Activated CD4-positive, alpha-beta T cell treated with anti-CD3 and anti-CD28 coated beads for 4 hours (primary cell): ENCODE measurements at regions not wholly inside any gene's neighbourhood (a gene's known extent, or its start where the extent isn't known, plus 50 kb on each side); places are given as distances from the start of the nearest gene placed in this dataset.
"Not testable (repeated sequence)": the region's sequence is repeated elsewhere in the genome, so short reads cannot be mapped to it uniquely, and the experiment has no call there.

Experiments
- DNase-seq, 2 donors: peaks; one replicate each; pipeline ENCODE4 v3.0.0-alpha.2; 2020

GRCh38 chr1:98325646-98326440, 335.7 kb upstream of the SNX7 start:
- no peak for DNase-seq

- no peak for DNase-seq
Observed at GRCh38 chr1:98323906-98324358, 337.6 kb upstream of the SNX7 start.

DNA sequence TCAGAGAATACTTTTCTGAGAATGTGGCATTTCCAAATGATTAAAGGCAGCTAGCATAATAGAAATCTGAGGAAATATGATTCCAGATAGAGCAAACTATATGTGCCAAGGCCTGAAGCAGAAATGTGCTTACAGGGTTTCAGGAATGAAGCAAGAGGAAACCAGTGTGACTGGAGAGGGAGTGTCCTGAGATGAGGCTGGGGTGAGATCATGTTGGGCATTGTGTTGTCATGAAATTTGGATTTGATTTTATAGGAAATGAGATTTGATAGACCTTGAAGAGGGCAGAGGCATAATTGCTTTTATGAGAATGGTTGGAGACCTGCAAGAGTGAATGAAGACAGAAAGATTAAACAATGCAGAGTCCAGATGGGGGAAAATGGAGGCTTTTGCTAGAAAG, 338.1 kb upstream of the SNX7 start:
- DNase-seq: no peak

DNA sequence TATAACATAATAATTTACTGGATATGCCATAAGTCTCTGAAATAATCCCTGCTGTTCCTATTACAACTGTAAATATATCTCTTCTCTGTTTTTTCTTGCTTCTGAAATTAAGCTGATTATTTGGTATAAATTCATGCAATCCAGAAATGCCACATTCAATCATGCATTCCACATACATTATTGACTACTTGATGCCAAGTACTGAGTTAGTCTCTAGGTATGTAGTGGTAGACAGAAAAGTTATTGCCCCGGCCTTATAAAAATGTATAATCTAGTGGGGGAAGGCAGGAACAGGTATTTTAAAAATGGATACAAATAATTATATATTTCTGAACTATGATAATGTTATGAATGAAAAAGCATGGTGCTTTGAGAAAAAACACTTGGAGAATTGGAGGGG, 338.6 kb upstream of the SNX7 start:
- DNase-seq: no peak

DNA sequence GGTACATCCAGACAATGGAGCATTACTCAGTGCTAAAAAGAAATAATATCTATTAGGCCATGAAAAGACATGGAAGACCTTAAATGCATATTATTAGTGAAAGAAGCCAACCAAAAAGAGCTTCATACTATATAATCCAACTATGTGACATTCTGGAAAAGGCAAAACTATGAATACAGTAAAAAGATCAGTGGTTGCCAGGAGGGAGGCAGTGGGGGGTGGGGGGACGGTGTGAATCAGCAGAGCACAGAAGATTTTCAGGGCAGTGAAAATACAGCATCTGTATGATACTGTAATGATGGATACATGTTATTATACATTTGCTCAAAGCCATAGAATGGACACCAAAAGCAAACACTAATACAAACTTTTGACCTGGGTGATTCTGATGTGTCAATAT, 339.4 kb upstream of the SNX7 start:
- no peak for DNase-seq

DNA sequence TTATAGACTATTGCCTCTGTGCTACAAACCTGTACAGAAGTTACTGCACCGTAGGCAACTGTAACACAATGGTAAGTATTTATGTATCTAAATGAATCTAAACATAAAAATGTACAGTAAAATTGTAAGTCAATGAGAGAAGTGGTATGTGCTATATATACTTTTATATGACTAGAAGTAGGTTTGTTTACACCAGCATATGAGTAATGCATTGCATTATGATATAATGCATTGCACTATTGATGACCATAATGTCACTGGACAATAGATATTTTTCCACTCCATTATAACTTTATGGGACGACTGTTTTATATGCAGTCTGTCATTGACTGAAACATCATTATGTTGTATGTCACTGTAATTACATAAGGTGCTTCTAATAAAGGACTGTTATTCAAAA, 340.3 kb upstream of the SNX7 start:
- DNase-seq: no peak

DNA sequence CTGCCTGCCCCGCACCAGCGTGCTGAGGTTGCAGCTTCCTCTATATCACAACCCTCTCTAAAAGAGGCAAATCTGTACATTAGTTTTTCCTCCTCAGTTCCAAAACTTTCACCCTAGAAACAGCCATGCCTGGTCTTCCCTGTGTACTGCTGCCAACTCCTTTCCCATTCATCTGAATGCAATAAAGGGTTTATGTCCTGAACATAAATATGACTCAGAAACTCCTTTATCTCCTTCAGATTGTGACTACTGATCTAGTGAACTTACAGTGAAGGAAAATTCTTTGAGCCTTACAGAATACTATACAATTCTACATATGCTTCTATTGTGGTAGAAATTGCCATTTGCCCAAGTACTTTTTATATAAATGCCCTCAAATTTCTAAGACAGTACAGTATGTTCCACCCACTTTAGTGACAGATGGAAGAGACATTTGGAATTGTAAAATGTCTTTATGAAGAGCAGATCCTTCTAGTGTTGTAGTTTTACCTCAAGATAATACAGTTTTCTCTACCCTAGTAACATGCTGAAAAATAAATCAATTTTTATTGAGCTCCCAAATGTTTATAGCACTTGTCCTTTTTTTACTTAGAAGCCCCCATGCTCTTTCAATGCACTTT, 345.1 kb upstream of the SNX7 start:
- DNase-seq: no peak

- no peak for DNase-seq
Observed at GRCh38 chr1:98315309-98315708, 346.2 kb upstream of the SNX7 start.

GRCh38 chr1:98314601-98315000, 346.9 kb upstream of the SNX7 start:
- no peak for DNase-seq

- DNase-seq: no peak
Observed at GRCh38 chr1:98306517-98307089, 354.9 kb upstream of the SNX7 start.

- no peak for DNase-seq
Observed at GRCh38 chr1:98305362-98305761, 356.2 kb upstream of the SNX7 start.

GRCh38 chr1:98304888-98305287, 356.6 kb upstream of the SNX7 start:
- DNase-seq: no peak

DNA sequence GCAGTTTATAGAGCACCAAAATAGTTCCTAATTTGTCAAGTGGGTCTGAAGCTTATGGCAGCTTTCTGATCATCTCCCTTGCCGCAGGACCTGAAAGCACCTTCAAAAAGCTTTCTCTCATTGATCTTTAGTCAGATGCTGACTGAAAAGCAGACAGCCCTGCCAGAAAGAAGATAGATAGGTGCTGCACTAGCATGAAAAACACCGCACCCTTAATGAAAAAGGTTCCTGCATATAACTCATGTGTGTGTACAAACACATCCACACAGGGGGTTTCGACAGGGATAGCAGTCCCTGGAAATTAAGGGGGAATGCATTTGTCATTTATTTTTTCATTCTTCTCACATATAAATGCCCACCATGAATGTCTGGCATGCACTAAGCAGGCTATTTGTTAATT, 361.7 kb upstream of the SNX7 start:
- no peak for DNase-seq

DNA sequence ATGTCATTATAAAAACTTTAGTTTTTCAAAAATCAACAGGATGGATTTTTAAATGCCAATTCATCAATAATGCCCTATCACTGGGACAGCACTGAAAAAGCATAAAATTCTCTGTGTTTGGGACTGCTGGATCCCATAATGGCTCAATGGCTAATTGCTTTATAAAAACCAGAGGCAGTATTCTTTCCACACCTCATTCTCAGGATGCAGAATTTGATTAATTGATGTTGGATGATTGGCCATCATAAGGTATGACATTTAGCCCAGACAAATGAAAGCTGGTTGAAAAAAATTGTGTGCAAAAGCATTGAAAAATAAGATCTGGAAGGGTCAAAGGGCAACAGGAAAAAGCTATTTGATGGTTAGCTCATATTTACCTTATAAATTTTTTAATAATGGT, 362.2 kb upstream of the SNX7 start:
- DNase-seq: no peak

DNA sequence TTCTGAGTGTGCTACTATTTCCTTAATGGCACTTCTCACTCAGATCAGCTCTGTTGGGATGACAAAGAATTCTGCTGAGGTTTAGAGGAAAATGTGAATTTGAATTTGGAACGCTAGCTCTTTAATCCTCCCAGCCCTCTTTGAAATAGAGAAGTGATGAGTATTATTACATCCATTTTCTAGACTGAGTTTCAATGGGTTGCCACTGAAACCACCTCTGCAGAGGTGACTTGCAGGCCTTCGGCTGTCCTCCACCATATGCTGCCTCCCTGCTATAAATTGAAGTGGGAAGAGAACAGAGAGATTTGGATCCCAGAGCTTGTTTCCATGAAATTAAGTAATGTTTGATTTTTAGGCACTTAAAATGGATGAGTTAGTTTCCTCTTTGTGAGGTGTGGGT, 363.2 kb upstream of the SNX7 start:
- no peak for DNase-seq

DNA sequence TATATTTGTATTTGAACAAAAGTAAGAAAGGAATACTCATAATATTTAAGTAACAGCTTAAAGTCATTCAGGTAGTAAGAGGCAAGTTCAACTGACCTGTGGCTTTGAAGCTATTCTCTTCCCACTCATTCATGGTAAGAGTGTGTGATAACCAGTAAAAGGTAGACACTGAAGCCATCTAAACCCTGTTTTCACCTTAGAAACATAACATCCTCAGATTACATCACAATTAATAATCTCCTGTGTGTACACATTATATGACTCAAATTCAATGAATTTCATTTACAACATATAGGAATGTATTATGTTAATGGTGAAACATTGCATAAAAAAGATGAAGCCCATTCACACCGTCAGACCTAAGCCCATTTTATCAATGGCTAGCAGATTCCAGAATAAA, 364.8 kb upstream of the SNX7 start:
- no peak for DNase-seq

DNA sequence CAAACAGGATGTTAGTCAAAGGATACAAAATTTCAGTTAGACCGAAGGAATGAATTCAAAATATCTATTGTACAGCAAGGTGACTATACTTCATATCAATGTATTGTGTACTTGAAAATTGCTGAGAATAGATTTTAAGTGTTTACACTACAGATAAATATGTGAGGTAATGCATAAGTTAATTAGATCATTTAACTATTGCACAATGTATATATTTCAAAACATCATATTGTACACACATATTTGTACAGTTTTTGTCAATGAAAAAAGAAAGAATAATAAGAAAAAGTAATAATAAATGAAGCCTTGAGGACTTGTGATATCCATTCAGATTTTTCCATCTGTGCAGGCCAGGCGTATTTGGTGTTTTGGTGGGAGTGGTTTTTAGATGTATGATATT, 367.4 kb upstream of the SNX7 start:
- no peak for DNase-seq

- no peak for DNase-seq
Observed at GRCh38 chr1:98292994-98293393, 368.5 kb upstream of the SNX7 start.

GRCh38 chr1:98289311-98289710, 368.5 kb upstream of the DPYD start:
- DNase-seq: no peak

DNA sequence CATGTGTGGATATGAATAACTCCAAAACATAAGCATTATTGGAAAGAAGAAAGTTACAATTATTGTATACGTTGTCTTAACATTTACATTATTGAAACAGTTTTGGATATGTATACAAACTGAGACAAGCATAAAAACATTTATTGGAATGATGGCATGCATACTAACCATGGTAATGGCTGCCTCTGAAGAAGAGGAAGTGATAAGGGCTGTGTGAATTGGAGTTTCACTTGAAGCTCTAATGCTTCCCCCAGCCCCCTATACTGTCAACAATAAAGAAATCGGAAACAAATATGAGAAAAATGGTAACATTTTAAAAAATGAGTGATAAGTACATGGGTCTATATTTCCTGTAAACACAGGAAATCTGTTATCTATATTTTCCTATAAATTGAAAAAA, 367.7 kb upstream of the DPYD start:
- no peak for DNase-seq

- DNase-seq: no peak
Observed at GRCh38 chr1:98287626-98288025, 366.8 kb upstream of the DPYD start.

DNA sequence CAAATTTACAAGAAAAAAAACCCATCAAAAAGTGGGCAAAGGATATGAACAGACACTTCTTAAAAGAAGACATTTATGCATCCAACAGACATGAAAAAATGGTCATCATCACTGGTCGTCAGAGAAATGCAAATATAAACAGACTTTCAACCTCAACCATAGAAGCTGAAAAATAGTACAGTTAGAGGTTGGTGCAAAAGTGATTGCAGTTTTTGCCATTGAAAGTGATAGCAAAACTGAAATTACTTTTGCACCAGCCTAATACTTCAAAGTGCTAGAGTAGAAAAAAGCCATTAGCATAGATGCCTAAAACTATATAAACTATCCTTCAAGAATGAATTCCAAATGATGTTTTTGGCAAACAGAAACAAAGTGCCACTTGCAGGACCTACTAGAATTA, 365.8 kb upstream of the DPYD start:
- DNase-seq: no peak

GRCh38 chr1:98285286-98285685, 364.5 kb upstream of the DPYD start:
- DNase-seq: not testable (repeated sequence)

- DNase-seq: no peak
Observed at GRCh38 chr1:98280049-98280448, 359.2 kb upstream of the DPYD start.

DNA sequence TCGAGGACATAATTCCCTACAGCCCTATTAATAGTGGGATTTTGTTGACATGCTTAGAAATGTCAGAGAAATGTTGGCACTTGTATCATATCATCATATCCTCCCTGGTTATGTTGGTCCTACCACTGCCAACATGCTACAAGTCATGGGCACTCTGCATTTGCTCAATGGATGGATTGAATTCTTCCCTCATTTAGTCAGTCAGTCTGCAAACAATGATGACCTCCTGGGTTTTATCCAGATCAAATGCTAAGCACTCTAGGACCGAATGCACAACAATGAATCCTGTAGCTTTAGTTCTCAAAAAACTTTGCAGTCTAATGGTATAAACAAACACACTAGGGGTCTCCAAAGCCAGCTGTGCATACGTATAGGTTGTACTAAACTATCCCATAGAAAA, 357.2 kb upstream of the DPYD start:
- DNase-seq: no peak
